Mesendoderm (in vitro differentiated cells): ENCODE measurements at regions not wholly inside any gene's neighbourhood (a gene's known extent, or its start where the extent isn't known, plus 50 kb on each side); places are given as distances from the start of the nearest gene placed in this dataset.
A peak's percentile ranks its signal among the peaks of the same experiment; 100 is the strongest.
"Not testable (repeated sequence)": the region's sequence is repeated elsewhere in the genome, so short reads cannot be mapped to it uniquely, and the experiment has no call there.

Experiments
- DNase-seq: peaks from one replicate; pipeline ENCODE4 v3.0.0; 2013
- H2AK5ac ChIP-seq: 2 replicates; pipeline ENCODE4 v1.6.1; 2013; ENCODE audit warnings: low read length, inconsistent platforms
- H2BK120ac ChIP-seq: 2 replicates; pipeline ENCODE4 v1.6.1; 2013; ENCODE audit warnings: low read depth, mild to moderate bottlenecking, low read length, moderate library complexity, mixed read lengths
- H2BK15ac ChIP-seq: replicated peaks from 2 replicates; pipeline ENCODE4 v1.6.1; 2013; ENCODE audit warnings: low read depth, mild to moderate bottlenecking, moderate library complexity
- H2BK5ac ChIP-seq: 2 replicates; pipeline ENCODE4 v1.6.1; 2013; ENCODE audit warnings: low read length, inconsistent platforms
- H3K18ac ChIP-seq: 2 replicates; pipeline ENCODE4 v1.6.1; 2013; ENCODE audit warnings: mild to moderate bottlenecking, low read length, mixed read lengths
- H3K23ac ChIP-seq: one replicate; pipeline ENCODE4 v1.6.1; 2013; ENCODE audit warnings: low read length
- H3K27ac ChIP-seq: 2 replicates; pipeline ENCODE4 v1.5.1; 2013; ENCODE audit warnings: low read depth, mild to moderate bottlenecking, inconsistent platforms, low read length, moderate library complexity
- H3K27me3 ChIP-seq: 2 replicates; pipeline ENCODE4 v1.6.1; 2013; ENCODE audit warnings: low read length, control low read depth, mild to moderate bottlenecking, inconsistent platforms; ENCODE audit not compliant: insufficient read depth, poor library complexity
- H3K36me3 ChIP-seq: 2 replicates; pipeline ENCODE4 v1.6.1; 2013; ENCODE audit warnings: low read length, inconsistent platforms; ENCODE audit not compliant: control insufficient read depth, insufficient read depth
- H3K4ac ChIP-seq: one replicate; pipeline ENCODE4 v1.6.1; 2013; ENCODE audit warnings: low read depth, mild to moderate bottlenecking, low read length, moderate library complexity
- H3K4me1 ChIP-seq: 2 replicates; pipeline ENCODE4 v1.6.1; 2013; ENCODE audit warnings: low read depth, low read length, inconsistent platforms; ENCODE audit not compliant: control insufficient read depth
- H3K4me2 ChIP-seq: 2 replicates; pipeline ENCODE4 v1.6.1; 2013; ENCODE audit warnings: low read length
- H3K4me3 ChIP-seq: 2 replicates; pipeline ENCODE4 v1.5.1; 2013; ENCODE audit warnings: mild to moderate bottlenecking, low read length
- H3K56ac ChIP-seq: one replicate; pipeline ENCODE4 v1.6.1; 2013; ENCODE audit warnings: low read length
- H3K79me1 ChIP-seq: 2 replicates; pipeline ENCODE4 v1.6.1; 2013; ENCODE audit warnings: low read length, inconsistent platforms
- H3K79me2 ChIP-seq: 2 replicates; pipeline ENCODE4 v1.6.1; 2013; ENCODE audit warnings: mild to moderate bottlenecking, low read length; ENCODE audit not compliant: control insufficient read depth, insufficient read depth
- H3K9ac ChIP-seq: 2 replicates; pipeline ENCODE4 v1.6.1; 2013; ENCODE audit warnings: low read length, inconsistent platforms
- H4K5ac ChIP-seq: one replicate; pipeline ENCODE4 v1.6.1; 2013; ENCODE audit warnings: low read length
- H4K8ac ChIP-seq: one replicate; pipeline ENCODE4 v1.6.1; 2013; ENCODE audit warnings: low read depth, mild to moderate bottlenecking, control low read depth, low read length, moderate library complexity
- WGBS: extraction: QIAGEN DNeasy Blood & Tissue Kit; methylation state at CpG from one replicate; pipeline ENCODE4 v1.1.7; 2013; ENCODE audit warnings: low lambda C conversion rate, missing lambda C conversion rate; ENCODE audit not compliant: insufficient coverage; ENCODE audit errors: extremely low coverage; 5-methylcytosine and 5-hydroxymethylcytosine counted together

DNA sequence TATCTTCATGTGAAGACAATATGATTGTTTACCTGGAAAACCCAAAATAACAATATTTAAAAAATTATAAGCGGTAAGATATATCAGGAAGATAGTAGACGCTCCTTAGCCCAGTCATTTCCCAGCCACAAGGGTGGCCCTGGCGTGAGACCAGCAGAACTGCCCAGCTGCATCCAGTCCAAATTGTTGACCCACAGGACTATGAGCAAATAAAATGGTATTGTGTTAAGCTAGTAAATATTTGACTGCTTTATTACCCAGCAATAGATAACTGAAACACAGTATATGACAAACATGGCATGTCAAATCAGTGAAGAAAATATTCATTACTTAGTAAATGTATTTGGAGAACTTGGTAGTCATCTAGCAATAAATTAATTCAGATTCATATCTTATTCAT, 294.3 kb upstream of the SPAG17 start:
- no peak overlapping the region for H3K56ac ChIP-seq
- no peak overlapping the region for H2AK5ac ChIP-seq
- no peak overlapping the region for H3K4me2 ChIP-seq
- no peak overlapping the region for H4K5ac ChIP-seq
- WGBS = no CpG with 5 or more reads among the region's 3 CpGs
- no peak overlapping the region for H4K8ac ChIP-seq
- no peak overlapping the region for H3K18ac ChIP-seq
- no peak for DNase-seq
- no peaks in the 10 kb centered on the region for H3K36me3 ChIP-seq
- H3K27ac ChIP-seq = no peak overlapping the region
- no peaks in the 10 kb centered on the region for H3K27me3 ChIP-seq
- H2BK15ac ChIP-seq = no peak overlapping the region
- no peak overlapping the region for H2BK5ac ChIP-seq
- peaks cover 5% of the 10 kb centered on the region for H3K4me1 ChIP-seq
- no peak overlapping the region for H3K9ac ChIP-seq
- no peak overlapping the region for H3K4ac ChIP-seq
- H3K79me1 ChIP-seq = no peaks in the 10 kb centered on the region
- no peak overlapping the region for H3K4me3 ChIP-seq
- no peaks in the 10 kb centered on the region for H3K79me2 ChIP-seq
- H3K23ac ChIP-seq = no peak overlapping the region
- no peak overlapping the region for H2BK120ac ChIP-seq

DNA sequence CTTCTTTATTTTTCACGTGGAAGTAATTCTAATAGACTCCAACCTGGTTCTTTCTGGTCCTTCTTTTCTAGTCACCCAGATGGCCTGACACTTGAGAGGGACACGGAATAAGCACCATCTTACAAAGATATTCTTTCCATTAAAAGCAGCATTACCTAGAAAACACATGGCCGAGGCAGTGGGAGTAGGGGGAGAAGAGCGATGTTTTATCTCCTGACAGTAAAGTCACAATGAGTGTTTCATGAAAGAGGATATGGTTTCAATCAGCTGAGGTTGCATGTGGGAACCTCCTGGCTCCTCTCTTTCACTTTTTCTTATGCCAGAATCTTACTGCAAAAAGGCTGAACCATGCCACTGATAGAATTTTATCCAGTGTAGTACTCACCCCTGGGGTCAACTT, 288.8 kb upstream of the SPAG17 start:
- no peak overlapping the region for H3K56ac ChIP-seq
- H3K4me1 ChIP-seq = no peaks in the 10 kb centered on the region
- no peak overlapping the region for H2AK5ac ChIP-seq
- H3K23ac ChIP-seq = no peak overlapping the region
- WGBS = no CpG with 5 or more reads among the region's 4 CpGs
- no peak overlapping the region for H3K4me2 ChIP-seq
- no peak overlapping the region for H2BK15ac ChIP-seq
- H4K5ac ChIP-seq = no peak overlapping the region
- no peak overlapping the region for H2BK5ac ChIP-seq
- no peak overlapping the region for H3K27ac ChIP-seq
- no peak overlapping the region for H4K8ac ChIP-seq
- no peak overlapping the region for H3K4ac ChIP-seq
- no peaks in the 10 kb centered on the region for H3K79me2 ChIP-seq
- H2BK120ac ChIP-seq = no peak overlapping the region
- H3K4me3 ChIP-seq = no peak overlapping the region
- H3K9ac ChIP-seq = no peak overlapping the region
- no peaks in the 10 kb centered on the region for H3K27me3 ChIP-seq
- H3K79me1 ChIP-seq = no peaks in the 10 kb centered on the region
- DNase-seq = no peak
- H3K18ac ChIP-seq = no peak overlapping the region
- H3K36me3 ChIP-seq = no peaks in the 10 kb centered on the region

DNA sequence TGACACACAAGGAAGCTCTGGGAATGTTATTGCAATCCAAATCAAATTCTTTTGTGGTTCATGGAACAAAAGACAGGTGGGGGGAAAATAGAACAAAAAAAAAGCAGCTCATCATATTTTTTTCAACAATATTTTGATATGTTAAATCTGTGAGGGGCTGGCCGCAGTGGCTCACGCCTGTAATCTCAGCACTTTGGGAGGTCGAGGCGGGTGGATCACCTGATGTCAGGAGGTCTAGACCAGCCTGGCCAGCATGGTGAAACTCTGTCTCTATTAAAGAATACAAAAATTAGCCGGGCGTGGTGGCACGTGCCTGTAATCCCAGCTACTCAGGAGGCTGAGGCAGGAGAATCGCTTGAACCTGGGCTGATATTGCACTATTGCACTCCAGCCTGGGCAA, 279.4 kb upstream of the SPAG17 start:
- DNase-seq, H3K9ac ChIP-seq, H2AK5ac ChIP-seq, H3K4me1 ChIP-seq, H3K18ac ChIP-seq, H3K36me3 ChIP-seq, H2BK120ac ChIP-seq, H3K23ac ChIP-seq, H4K5ac ChIP-seq, H3K56ac ChIP-seq, H2BK15ac ChIP-seq, H3K4ac ChIP-seq, H3K4me2 ChIP-seq, H4K8ac ChIP-seq, H3K27ac ChIP-seq, H3K27me3 ChIP-seq, H3K79me2 ChIP-seq, H3K4me3 ChIP-seq, H3K79me1 ChIP-seq, H2BK5ac ChIP-seq: not testable (repeated sequence)
- WGBS = no CpG with 5 or more reads among the region's 8 CpGs

DNA sequence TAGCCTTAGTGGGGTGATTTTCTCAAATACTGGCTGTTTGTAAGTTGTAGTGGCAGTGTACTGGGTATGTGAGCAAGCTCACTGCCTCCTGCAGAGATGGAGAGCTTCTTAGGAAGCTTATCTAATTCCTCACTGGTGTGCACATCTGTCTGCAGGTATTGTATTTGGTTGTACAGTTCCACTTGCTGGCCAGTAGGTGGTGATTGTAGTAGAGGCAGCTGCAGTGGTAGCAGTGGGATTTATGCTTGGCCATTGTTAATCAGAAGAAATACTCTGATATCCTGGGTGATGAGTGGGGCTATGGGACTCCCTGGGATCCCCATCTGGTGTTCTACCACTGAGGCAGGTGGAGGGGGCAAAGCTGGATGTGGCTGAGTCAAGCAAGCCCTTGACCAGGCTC, 276.1 kb upstream of the SPAG17 start:
- Histone ChIP-seq H3K27me3 (no peaks in the 10 kb centered on the region), H3K9ac (no peak overlapping the region), H2AK5ac (no peak overlapping the region), H2BK120ac (no peak overlapping the region), H3K27ac (no peak overlapping the region), H4K5ac (no peak overlapping the region), H3K4me3 (no peak overlapping the region), H3K4me1 (no peaks in the 10 kb centered on the region), H3K4me2 (no peak overlapping the region), H3K36me3 (no peaks in the 10 kb centered on the region), H3K79me1 (no peaks in the 10 kb centered on the region), H3K79me2 (no peaks in the 10 kb centered on the region), H3K4ac (no peak overlapping the region), H3K23ac (no peak overlapping the region), H3K18ac (no peak overlapping the region), H4K8ac (no peak overlapping the region), H2BK15ac (no peak overlapping the region), H2BK5ac (no peak overlapping the region), H3K56ac (no peak overlapping the region)
- peak; percentile 37 for DNase-seq

DNA sequence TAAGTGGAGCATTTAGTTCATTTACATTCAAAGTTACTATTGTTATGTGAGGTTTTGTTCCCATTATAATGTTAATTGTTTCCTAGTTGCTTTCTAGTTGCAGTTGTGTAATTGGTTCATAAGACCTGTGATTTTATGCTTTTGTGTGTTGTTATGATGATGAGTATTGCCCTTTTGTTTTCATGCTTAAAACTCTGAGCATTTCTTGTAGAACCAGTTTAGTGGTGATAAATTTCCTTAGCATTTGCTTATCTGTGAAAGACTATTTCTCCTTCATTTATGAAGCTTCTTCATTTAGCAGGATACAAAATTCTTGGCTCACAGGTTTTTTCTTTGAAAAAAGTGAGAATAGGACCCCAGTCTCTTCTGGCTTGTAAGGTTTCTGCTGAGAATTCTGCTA, 274.8 kb upstream of the SPAG17 start:
- Histone ChIP-seq H2BK120ac (no peak overlapping the region), H3K4me3 (no peak overlapping the region)

DNA sequence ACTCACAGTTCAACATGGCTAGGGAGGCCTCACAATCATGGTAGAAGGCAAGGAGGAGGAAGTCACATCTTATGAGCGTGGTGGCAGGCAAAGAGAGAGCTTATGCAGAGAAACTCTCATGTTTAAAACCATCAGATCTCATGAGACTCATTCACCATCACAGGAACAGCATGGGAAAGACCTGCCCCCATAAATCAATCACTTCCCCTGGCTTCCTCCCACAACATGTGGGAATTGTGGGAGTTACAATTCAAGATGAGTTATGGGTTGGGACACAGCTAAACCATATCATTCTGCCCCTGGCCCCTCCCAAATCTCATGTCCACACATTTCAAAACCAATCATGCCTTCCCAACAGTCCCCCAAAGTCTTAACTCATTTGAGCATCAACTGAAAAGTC, 268.8 kb upstream of the SPAG17 start:
- H3K27me3 ChIP-seq, H3K4ac ChIP-seq, H3K9ac ChIP-seq, H4K8ac ChIP-seq, H2AK5ac ChIP-seq, H3K36me3 ChIP-seq, H3K4me3 ChIP-seq, H3K56ac ChIP-seq, H2BK15ac ChIP-seq, H3K27ac ChIP-seq, H3K4me2 ChIP-seq, H3K4me1 ChIP-seq, H3K23ac ChIP-seq, H2BK120ac ChIP-seq, H3K79me2 ChIP-seq, H3K18ac ChIP-seq, H2BK5ac ChIP-seq, DNase-seq, H4K5ac ChIP-seq, H3K79me1 ChIP-seq: not testable (repeated sequence)
- WGBS = no CpG with 5 or more reads among the region's 1 CpG

More for the DNA sequence above, 274.8 kb upstream of the SPAG17 start:
- Histone ChIP-seq H3K79me2 (no peaks in the 10 kb centered on the region), H2BK5ac (no peak overlapping the region), H3K4me2 (no peak overlapping the region), H3K18ac (no peak overlapping the region), H3K27me3 (no peaks in the 10 kb centered on the region), H3K56ac (no peak overlapping the region), H3K4me1 (no peaks in the 10 kb centered on the region), H3K23ac (no peak overlapping the region), H2BK15ac (no peak overlapping the region), H3K4ac (no peak overlapping the region), H3K27ac (no peak overlapping the region), H4K5ac (no peak overlapping the region), H3K9ac (no peak overlapping the region), H4K8ac (no peak overlapping the region), H3K36me3 (no peaks in the 10 kb centered on the region), H2AK5ac (no peak overlapping the region), H3K79me1 (no peaks in the 10 kb centered on the region)
- no peak for DNase-seq
